ENCODE measurements at regions not wholly inside any gene's neighbourhood (a gene's known extent, or its start where the extent isn't known, plus 50 kb on each side); places are given as distances from the start of the nearest gene placed in this dataset.

- Histone ChIP-seq H3K4me3 (no peak overlapping the region), H3K9me3 (no peaks in the 10 kb centered on the region), H3K27ac (peak overlapping the region; percentile 0 to 54), H3K27me3 (no peaks in the 10 kb centered on the region), H3K4me1 (peaks cover 0 to 3% of the 10 kb centered on the region in 2 donors), H3K36me3 (no peaks in the 10 kb centered on the region)
- DNase-seq (ENCODE audit: low spot score in 2 of 2), result no peak
- intact Hi-C loops (cut with DNase I; ENCODE audit: low total_unique reads), result no loop called here
- TF ChIP-seq CTCF (IDR thresholded peaks at IDR 0.05) (no peak), POLR2A (IDR thresholded peaks at IDR 0.05) (no peak), POLR2AphosphoS5 (IDR thresholded peaks at IDR 0.05) (no peak)
Observed at GRCh38 chr7:17020250-17020649, 138.5 kb upstream of the AGR3 start.

GRCh38 chr7:17021205-17021604 is 139.4 kb upstream of the AGR3 start:
- DNase-seq (ENCODE audit: low spot score in 2 of 2), result peak in 1 of 2 donors; percentile 77

GRCh38 chr7:17022920-17023319 is 141.1 kb upstream of the AGR3 start:
- TF ChIP-seq POLR2A (IDR thresholded peaks at IDR 0.05), result no peak
- TF ChIP-seq POLR2AphosphoS5 (IDR thresholded peaks at IDR 0.05), result no peak
- no peak for TF ChIP-seq CTCF (IDR thresholded peaks at IDR 0.05)
- intact Hi-C loops (cut with DNase I; ENCODE audit: low total_unique reads), result no loop called here
- Histone ChIP-seq H3K9me3 (peaks cover 0 to 3% of the 10 kb centered on the region in 2 donors), H3K4me3 (no peak overlapping the region), H3K27me3 (no peaks in the 10 kb centered on the region), H3K4me1 (no peaks in the 10 kb centered on the region), H3K27ac (peak overlapping the region in 1 of 2 donors; percentile 23), H3K36me3 (no peaks in the 10 kb centered on the region)
- DNase-seq (ENCODE audit: low spot score in 2 of 2), result no peak

More at GRCh38 chr7:17021205-17021604, 139.4 kb upstream of the AGR3 start:
- H3K36me3 ChIP-seq, result no peaks in the 10 kb centered on the region
- no peak overlapping the region for H3K4me3 ChIP-seq
- no peak for TF ChIP-seq POLR2A (IDR thresholded peaks at IDR 0.05)
- no peak for TF ChIP-seq CTCF (IDR thresholded peaks at IDR 0.05)
- no peak for TF ChIP-seq POLR2AphosphoS5 (IDR thresholded peaks at IDR 0.05)
- H3K4me1 ChIP-seq, result peaks cover 0 to 3% of the 10 kb centered on the region in 2 donors
- no peaks in the 10 kb centered on the region for H3K9me3 ChIP-seq
- no peaks in the 10 kb centered on the region for H3K27me3 ChIP-seq
- H3K27ac ChIP-seq, result peak overlapping the region; percentile 0 to 54
- intact Hi-C loops (cut with DNase I; ENCODE audit: low total_unique reads), result no loop called here

DNA sequence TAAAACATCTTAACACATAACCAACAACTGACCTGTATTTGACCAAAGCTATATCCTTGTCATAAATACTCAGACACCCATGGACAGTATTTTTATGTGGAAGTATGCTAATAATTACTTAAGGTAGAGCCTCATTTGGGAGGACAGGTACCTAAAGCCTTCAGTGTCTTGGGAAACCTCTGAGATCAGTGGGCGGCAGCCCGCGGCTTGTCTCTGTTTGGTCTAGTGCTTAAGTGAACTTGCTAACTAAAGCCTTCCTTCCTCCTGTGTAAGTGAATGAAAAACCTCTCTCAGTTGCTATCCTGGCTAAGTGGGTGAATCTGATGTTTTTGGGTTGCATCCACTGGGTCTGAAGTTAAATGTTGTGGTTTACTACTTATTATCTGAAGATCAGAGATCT is 144.5 kb upstream of the AGR3 start:
- intact Hi-C loops (cut with DNase I; ENCODE audit: low total_unique reads), result no loop called here
- Histone ChIP-seq H3K36me3 (no peaks in the 10 kb centered on the region), H3K4me1 (no peaks in the 10 kb centered on the region), H3K27me3 (no peaks in the 10 kb centered on the region), H3K27ac (no peak overlapping the region), H3K4me3 (no peak overlapping the region), H3K9me3 (peaks cover 0 to 9% of the 10 kb centered on the region in 2 donors)
- TF ChIP-seq POLR2A (IDR thresholded peaks at IDR 0.05) (no peak), POLR2AphosphoS5 (IDR thresholded peaks at IDR 0.05) (no peak), CTCF (IDR thresholded peaks at IDR 0.05) (no peak)
- peak in 1 of 2 donors; percentile 44 for DNase-seq (ENCODE audit: low spot score in 2 of 2)

GRCh38 chr7:17027143-17027788 is 145.5 kb upstream of the AGR3 start:
- no peak for DNase-seq (ENCODE audit: low spot score in 2 of 2)
- Histone ChIP-seq H3K36me3 (no peaks in the 10 kb centered on the region), H3K27ac (peak overlapping the region; percentile 19 to 29), H3K27me3 (no peaks in the 10 kb centered on the region), H3K9me3 (peaks cover 0 to 9% of the 10 kb centered on the region in 2 donors), H3K4me1 (no peaks in the 10 kb centered on the region), H3K4me3 (no peak overlapping the region)
- no peak for TF ChIP-seq POLR2A (IDR thresholded peaks at IDR 0.05)
- TF ChIP-seq CTCF (IDR thresholded peaks at IDR 0.05), result no peak
- TF ChIP-seq POLR2AphosphoS5 (IDR thresholded peaks at IDR 0.05), result no peak
- intact Hi-C loops (cut with DNase I; ENCODE audit: low total_unique reads), result no loop called here

All from breast epithelium (tissue), 4 donors.